GM12874 (cell line): ENCODE measurements at regions not wholly inside any gene's neighbourhood (a gene's known extent, or its start where the extent isn't known, plus 50 kb on each side); places are given as distances from the start of the nearest gene placed in this dataset.

Experiments used
- CTCF ChIP-seq: IDR thresholded peaks from 2 replicates; pipeline ENCODE4 v1.5.1; 2011; ENCODE audit warnings: low read depth, mild to moderate bottlenecking, control low read depth, low read length, moderate library complexity; ENCODE audit not compliant: insufficient read depth

- no peak for TF ChIP-seq CTCF
Measured at GRCh38 chr13:78040205-78040830, 121.7 kb upstream of the EDNRB start.

- no peak for TF ChIP-seq CTCF
Measured at GRCh38 chr13:78036841-78037240, 118.2 kb upstream of the EDNRB start.

GRCh38 chr13:78035500-78035899, 116.9 kb upstream of the EDNRB start:
- no peak for TF ChIP-seq CTCF

DNA sequence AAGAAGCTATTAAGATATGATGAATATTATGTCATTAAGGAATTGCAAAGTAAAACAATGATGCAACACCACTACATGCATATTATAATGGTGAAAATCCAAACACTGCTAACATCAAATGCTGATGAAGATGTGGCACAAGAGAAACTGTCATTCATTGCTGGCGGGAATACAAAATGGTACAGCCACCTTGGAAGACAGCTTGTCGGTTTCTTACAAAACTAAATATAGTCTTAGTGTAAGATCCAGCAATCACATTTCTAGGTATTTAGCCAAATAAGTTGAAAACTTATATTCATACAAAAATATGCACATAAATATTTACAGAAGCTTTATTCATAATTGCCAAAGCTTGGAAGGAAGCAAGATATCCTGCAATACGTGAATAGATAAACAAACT, 114.9 kb upstream of the EDNRB start:
- TF ChIP-seq CTCF, result no peak

DNA sequence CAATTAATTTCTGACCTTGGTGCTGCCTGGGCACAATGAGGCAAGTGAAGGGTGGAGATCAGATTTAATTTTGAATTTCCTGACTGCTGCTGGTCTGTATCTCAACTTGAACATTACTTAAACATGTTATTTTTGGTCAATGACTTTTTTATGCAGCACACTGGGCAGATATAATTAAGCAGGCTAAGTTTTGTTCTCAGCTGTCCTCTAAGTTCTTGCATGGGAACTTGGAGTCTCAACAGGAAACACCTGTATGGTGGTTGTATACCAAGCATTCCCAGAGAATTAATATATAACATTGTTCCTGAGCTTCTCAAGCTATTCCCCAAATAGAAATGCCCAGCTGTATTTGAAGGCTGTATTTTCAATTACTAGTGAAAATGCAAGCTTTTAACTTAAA, 113.5 kb upstream of the EDNRB start:
- no peak for TF ChIP-seq CTCF

- TF ChIP-seq CTCF, result no peak
Measured at GRCh38 chr13:78030341-78030896, 111.8 kb upstream of the EDNRB start.

GRCh38 chr13:78029901-78030300, 111.3 kb upstream of the EDNRB start:
- no peak for TF ChIP-seq CTCF
